Endodermal cell (in vitro differentiated cells): ENCODE measurements at regions not wholly inside any gene's neighbourhood (a gene's known extent, or its start where the extent isn't known, plus 50 kb on each side); places are given as distances from the start of the nearest gene placed in this dataset.

Experiments used
- DNase-seq: peaks from one replicate; pipeline ENCODE4 v3.0.0-alpha.2; 2017
- H3K27ac ChIP-seq: 2 replicates; pipeline ENCODE4 v1.5.1; 2013; ENCODE audit warnings: mild to moderate bottlenecking, low read depth, low read length, moderate library complexity
- H3K27me3 ChIP-seq: 2 replicates; pipeline ENCODE4 v1.6.1; 2013; ENCODE audit warnings: mild to moderate bottlenecking, low read length, moderate library complexity; ENCODE audit not compliant: insufficient read depth, control insufficient read depth, poor library complexity, severe bottlenecking
- H3K36me3 ChIP-seq: 2 replicates; pipeline ENCODE4 v1.7.0; 2013; ENCODE audit warnings: mild to moderate bottlenecking, low read length, moderate library complexity; ENCODE audit not compliant: control insufficient read depth, insufficient read depth
- H3K4me1 ChIP-seq: one replicate; pipeline ENCODE4 v1.7.0; 2013; ENCODE audit warnings: low read length; ENCODE audit not compliant: control insufficient read depth, insufficient read depth
- H3K4me3 ChIP-seq: 2 replicates; pipeline ENCODE4 v1.5.1; 2013; ENCODE audit warnings: mild to moderate bottlenecking, low read length, moderate library complexity
- H3K9ac ChIP-seq: 2 replicates; pipeline ENCODE4 v1.6.1; 2013; ENCODE audit warnings: mild to moderate bottlenecking, low read length, moderate library complexity; ENCODE audit not compliant: poor library complexity, severe bottlenecking; ENCODE audit errors: extremely low read depth
- H3K9me3 ChIP-seq: 2 replicates; pipeline ENCODE4 v1.6.1; 2013; ENCODE audit warnings: mild to moderate bottlenecking, low read length, moderate library complexity; ENCODE audit not compliant: control insufficient read depth
- H3K27ac Mint-ChIP-seq: 2 replicates; pipeline ENCODE4 v1.8.0; 2020; ENCODE audit warnings: mixed read lengths
- H3K27me3 Mint-ChIP-seq: 2 replicates; pipeline ENCODE4 v1.8.0; 2021; ENCODE audit warnings: mild to moderate bottlenecking, mixed read lengths; ENCODE audit not compliant: insufficient read depth
- H3K36me3 Mint-ChIP-seq: 2 replicates; pipeline ENCODE4 v1.8.0; 2020; ENCODE audit warnings: low read depth, mixed read lengths
- H3K4me1 Mint-ChIP-seq: 2 replicates; pipeline ENCODE4 v1.8.0; 2020; ENCODE audit warnings: mixed read lengths
- H3K4me3 Mint-ChIP-seq: 2 replicates; pipeline ENCODE4 v1.8.0; 2020; ENCODE audit warnings: mild to moderate bottlenecking, moderate library complexity, mixed read lengths
- H3K9me3 Mint-ChIP-seq: 2 replicates; pipeline ENCODE4 v1.8.0; 2020; ENCODE audit warnings: mild to moderate bottlenecking, mixed read lengths
- CTCF ChIP-seq: fragments of 200-600 bp; sonication (generic); conservative IDR thresholded peaks from 2 replicates; pipeline ENCODE4 v1.5.0; 2021; ENCODE audit warnings: antibody characterized with exemption, mild to moderate bottlenecking
- WGBS, 2 experiments: methylation state at CpG; one replicate each; pipeline versions ENCODE4 v1.1.5 to v1.1.7; 2013; ENCODE audit warnings: missing lambda C conversion rate in 2 of 2, mixed read lengths in 1 of 2; ENCODE audit not compliant: insufficient coverage in 1 of 2, insufficient read length in 1 of 2; 5-methylcytosine and 5-hydroxymethylcytosine counted together

GRCh38 chr1:119290297-119290696, 78.3 kb upstream of the HAO2 start:
- Histone ChIP-seq H3K4me3 (no peak overlapping the region), H3K9ac (no peak overlapping the region), H3K9me3 (no peaks in the 10 kb centered on the region), H3K4me1 (no peaks in the 10 kb centered on the region), H3K27ac (no peak overlapping the region), H3K27me3 (no peaks in the 10 kb centered on the region), H3K36me3 (no peaks in the 10 kb centered on the region)
- H3K4me1 Mint-ChIP-seq: peaks cover 19% of the 10 kb centered on the region
- no peaks in the 10 kb centered on the region for H3K36me3 Mint-ChIP-seq
- 50 to 71% methylated on average over 2 to 4 of the region's 4 CpGs for WGBS, 2 experiments
- H3K27me3 Mint-ChIP-seq: no peaks in the 10 kb centered on the region
- no peak for TF ChIP-seq CTCF
- no peak overlapping the region for H3K4me3 Mint-ChIP-seq
- no peak overlapping the region for H3K27ac Mint-ChIP-seq
- no peaks in the 10 kb centered on the region for H3K9me3 Mint-ChIP-seq
- no peak for DNase-seq

DNA sequence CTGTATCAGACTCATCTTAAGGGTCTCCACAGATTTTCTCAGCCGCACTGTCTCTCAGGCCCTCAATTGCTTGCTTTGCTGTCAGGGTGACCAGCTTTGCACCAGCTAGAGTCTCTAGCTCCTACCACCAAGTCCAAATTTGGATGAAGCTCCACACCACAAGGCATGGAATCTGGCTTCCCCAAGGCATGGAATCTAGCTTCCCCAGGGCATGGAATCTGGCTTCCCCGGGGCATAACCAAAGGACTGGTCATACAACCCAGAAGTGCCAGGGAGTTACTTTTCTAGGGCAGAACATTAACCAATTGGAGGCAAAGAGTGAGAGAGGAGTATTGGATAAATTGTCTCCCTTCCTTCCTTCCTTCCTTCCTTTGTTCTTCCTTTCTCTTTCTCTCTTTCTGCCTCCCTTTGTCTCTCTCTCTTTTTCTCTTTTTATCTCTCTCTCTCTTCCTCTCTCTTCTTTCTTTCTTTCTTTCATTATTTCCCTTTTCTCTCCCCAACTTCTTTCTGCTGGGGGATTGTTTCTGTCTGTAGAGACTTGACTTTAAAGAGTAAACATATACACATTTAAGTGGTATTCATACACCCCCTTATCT, 76.9 kb upstream of the HAO2 start:
- H3K9me3 Mint-ChIP-seq: no peaks in the 10 kb centered on the region
- no peaks in the 10 kb centered on the region for H3K27me3 Mint-ChIP-seq
- no peak for DNase-seq
- Histone ChIP-seq H3K9ac (no peak overlapping the region), H3K36me3 (no peaks in the 10 kb centered on the region), H3K9me3 (no peaks in the 10 kb centered on the region), H3K4me1 (no peaks in the 10 kb centered on the region), H3K27me3 (no peaks in the 10 kb centered on the region), H3K4me3 (no peak overlapping the region), H3K27ac (no peak overlapping the region)
- peaks cover 16% of the 10 kb centered on the region for H3K4me1 Mint-ChIP-seq
- TF ChIP-seq CTCF: no peak
- no peak overlapping the region for H3K27ac Mint-ChIP-seq
- H3K36me3 Mint-ChIP-seq: no peaks in the 10 kb centered on the region
- no peak overlapping the region for H3K4me3 Mint-ChIP-seq
- WGBS, 2 experiments: 0% methylated on average over 2 of the region's 2 CpGs; no CpG with 5 or more reads in 1 of the 2 experiments

GRCh38 chr1:119293797-119294196, 74.8 kb upstream of the HAO2 start:
- Histone ChIP-seq H3K9ac (no peak overlapping the region), H3K4me1 (no peaks in the 10 kb centered on the region), H3K27me3 (no peaks in the 10 kb centered on the region), H3K9me3 (no peaks in the 10 kb centered on the region), H3K36me3 (no peaks in the 10 kb centered on the region), H3K4me3 (no peak overlapping the region), H3K27ac (no peak overlapping the region)
- H3K4me3 Mint-ChIP-seq: no peak overlapping the region
- H3K27ac Mint-ChIP-seq: no peak overlapping the region
- TF ChIP-seq CTCF: no peak
- no peaks in the 10 kb centered on the region for H3K27me3 Mint-ChIP-seq
- 80% methylated on average over 1 to 3 of the region's 3 CpGs for WGBS, 2 experiments
- peaks cover 16% of the 10 kb centered on the region for H3K4me1 Mint-ChIP-seq
- DNase-seq: no peak
- H3K36me3 Mint-ChIP-seq: no peaks in the 10 kb centered on the region
- no peaks in the 10 kb centered on the region for H3K9me3 Mint-ChIP-seq
